ENCODE measurements at regions not wholly inside any gene's neighbourhood (a gene's known extent, or its start where the extent isn't known, plus 50 kb on each side); places are given as distances from the start of the nearest gene placed in this dataset.

GRCh38 chr17:15085890-15086677 is 179.0 kb downstream of the PMP22 start:
- no peak for TF ChIP-seq POLR2AphosphoS5 (IDR thresholded peaks at IDR 0.05)
- no peak for TF ChIP-seq POLR2A (IDR thresholded peaks at IDR 0.05)

All from breast epithelium (tissue), 3 donors.